ENCODE measurements at regions not wholly inside any gene's neighbourhood (a gene's known extent, or its start where the extent isn't known, plus 50 kb on each side); places are given as distances from the start of the nearest gene placed in this dataset.

DNA sequence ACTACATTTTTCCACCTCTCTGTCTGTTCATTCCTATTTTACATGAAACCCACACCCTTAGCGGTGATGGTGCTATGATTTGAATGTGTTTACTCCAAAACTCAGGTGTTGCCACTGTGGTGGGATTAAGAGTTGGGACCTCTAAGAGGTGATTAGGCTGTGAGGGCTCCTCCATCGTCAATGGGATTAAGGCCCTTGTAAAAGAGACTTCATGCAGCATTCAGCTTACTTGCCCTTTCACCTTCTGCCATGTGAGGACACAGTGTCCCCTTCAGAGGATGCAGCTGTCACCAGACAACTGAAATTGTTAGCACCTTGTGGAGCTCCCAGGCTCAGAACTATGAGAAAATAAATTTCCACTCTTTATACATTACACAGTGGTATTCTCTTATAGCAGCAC is 182.2 kb downstream of the NOC3L start:
- Histone ChIP-seq H3K4me3 (replicated peaks; ENCODE audit: insufficient read depth, low read length) (no peak overlapping the region), H3K27ac (replicated peaks) (no peak overlapping the region), H3K27me3 (ENCODE audit: insufficient read depth, poor library complexity, severe bottlenecking) (no peaks in the 10 kb centered on the region)
- no peak for TF ChIP-seq POLR2AphosphoS5 (IDR thresholded peaks at IDR 0.05; ENCODE audit: low read depth)
- TF ChIP-seq, protein P1, sequence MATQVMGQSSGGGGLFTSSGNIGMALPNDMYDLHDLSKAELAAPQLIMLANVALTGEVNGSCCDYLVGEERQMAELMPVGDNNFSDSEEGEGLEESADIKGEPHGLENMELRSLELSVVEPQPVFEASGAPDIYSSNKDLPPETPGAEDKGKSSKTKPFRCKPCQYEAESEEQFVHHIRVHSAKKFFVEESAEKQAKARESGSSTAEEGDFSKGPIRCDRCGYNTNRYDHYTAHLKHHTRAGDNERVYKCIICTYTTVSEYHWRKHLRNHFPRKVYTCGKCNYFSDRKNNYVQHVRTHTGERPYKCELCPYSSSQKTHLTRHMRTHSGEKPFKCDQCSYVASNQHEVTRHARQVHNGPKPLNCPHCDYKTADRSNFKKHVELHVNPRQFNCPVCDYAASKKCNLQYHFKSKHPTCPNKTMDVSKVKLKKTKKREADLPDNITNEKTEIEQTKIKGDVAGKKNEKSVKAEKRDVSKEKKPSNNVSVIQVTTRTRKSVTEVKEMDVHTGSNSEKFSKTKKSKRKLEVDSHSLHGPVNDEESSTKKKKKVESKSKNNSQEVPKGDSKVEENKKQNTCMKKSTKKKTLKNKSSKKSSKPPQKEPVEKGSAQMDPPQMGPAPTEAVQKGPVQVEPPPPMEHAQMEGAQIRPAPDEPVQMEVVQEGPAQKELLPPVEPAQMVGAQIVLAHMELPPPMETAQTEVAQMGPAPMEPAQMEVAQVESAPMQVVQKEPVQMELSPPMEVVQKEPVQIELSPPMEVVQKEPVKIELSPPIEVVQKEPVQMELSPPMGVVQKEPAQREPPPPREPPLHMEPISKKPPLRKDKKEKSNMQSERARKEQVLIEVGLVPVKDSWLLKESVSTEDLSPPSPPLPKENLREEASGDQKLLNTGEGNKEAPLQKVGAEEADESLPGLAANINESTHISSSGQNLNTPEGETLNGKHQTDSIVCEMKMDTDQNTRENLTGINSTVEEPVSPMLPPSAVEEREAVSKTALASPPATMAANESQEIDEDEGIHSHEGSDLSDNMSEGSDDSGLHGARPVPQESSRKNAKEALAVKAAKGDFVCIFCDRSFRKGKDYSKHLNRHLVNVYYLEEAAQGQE (IDR thresholded peaks at IDR 0.05; ENCODE audit: insufficient replicate concordance, low read depth), result no peak
- no peak for DNase-seq (ENCODE audit: low read depth in 1 of 2, low spot score in 1 of 2)

GRCh38 chr10:94183666-94184264 is 179.0 kb downstream of the NOC3L start:
- H3K27me3 ChIP-seq (ENCODE audit: insufficient read depth, poor library complexity, severe bottlenecking), result no peaks in the 10 kb centered on the region
- no peak for DNase-seq (ENCODE audit: low read depth in 1 of 2, low spot score in 1 of 2)
- no peak overlapping the region for H3K27ac ChIP-seq (replicated peaks)
- no peak overlapping the region for H3K4me3 ChIP-seq (replicated peaks; ENCODE audit: insufficient read depth, low read length)
- TF ChIP-seq, protein P1 (IDR thresholded peaks at IDR 0.05; ENCODE audit: insufficient replicate concordance, low read depth), result no peak
- TF ChIP-seq GABPA (IDR thresholded peaks at IDR 0.05; ENCODE audit: low read depth) (no peak), SPI1 (IDR thresholded peaks at IDR 0.05; ENCODE audit: borderline replicate concordance, low read depth) (no peak), CTCF (IDR thresholded peaks at IDR 0.05; ENCODE audit: insufficient read depth, low read length) (no peak), POLR2AphosphoS5 (IDR thresholded peaks at IDR 0.05; ENCODE audit: low read depth) (no peak)

GRCh38 chr10:94186722-94187121 is 176.0 kb downstream of the NOC3L start:
- H3K27ac ChIP-seq (replicated peaks), result no peak overlapping the region
- TF ChIP-seq, protein P1 (IDR thresholded peaks at IDR 0.05; ENCODE audit: insufficient replicate concordance, low read depth), result no peak
- TF ChIP-seq GABPA (IDR thresholded peaks at IDR 0.05; ENCODE audit: low read depth) (no peak), SPI1 (IDR thresholded peaks at IDR 0.05; ENCODE audit: borderline replicate concordance, low read depth) (no peak), CTCF (IDR thresholded peaks at IDR 0.05; ENCODE audit: insufficient read depth, low read length) (no peak), POLR2AphosphoS5 (IDR thresholded peaks at IDR 0.05; ENCODE audit: low read depth) (no peak)
- no peak overlapping the region for H3K4me3 ChIP-seq (replicated peaks; ENCODE audit: insufficient read depth, low read length)
- DNase-seq (ENCODE audit: low read depth in 1 of 2, low spot score in 1 of 2), result no peak
- H3K27me3 ChIP-seq (ENCODE audit: insufficient read depth, poor library complexity, severe bottlenecking), result no peaks in the 10 kb centered on the region
